ENCODE measurements at regions not wholly inside any gene's neighbourhood (a gene's known extent, or its start where the extent isn't known, plus 50 kb on each side); places are given as distances from the start of the nearest gene placed in this dataset.
A peak's percentile ranks its signal among the peaks of the same experiment; 100 is the strongest.
"Not testable (repeated sequence)": the region's sequence is repeated elsewhere in the genome, so short reads cannot be mapped to it uniquely, and the experiment has no call there.

DNA sequence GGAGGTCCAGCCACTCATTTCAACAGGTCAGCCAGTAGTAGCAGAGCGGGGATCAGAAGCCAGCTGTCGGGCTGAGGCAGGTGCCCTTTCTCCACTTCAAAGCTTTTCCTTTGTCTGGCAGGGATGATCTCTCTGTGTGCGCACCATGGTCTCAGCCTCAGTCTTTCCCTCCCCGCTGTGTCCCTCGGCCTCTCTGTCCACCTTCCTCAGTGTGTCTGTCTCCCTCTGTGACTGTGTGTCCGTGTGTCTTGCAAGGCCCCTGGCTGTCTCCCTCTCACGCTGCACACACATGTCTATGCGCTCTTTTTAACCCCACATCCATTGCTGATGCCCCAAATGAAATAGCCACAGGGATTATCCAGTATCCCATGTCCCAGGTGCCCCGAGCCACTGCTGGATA is 134.0 kb upstream of the ZNF469 start:
- intact Hi-C loops (cut with DNase I) = not testable (repeated sequence)

DNA sequence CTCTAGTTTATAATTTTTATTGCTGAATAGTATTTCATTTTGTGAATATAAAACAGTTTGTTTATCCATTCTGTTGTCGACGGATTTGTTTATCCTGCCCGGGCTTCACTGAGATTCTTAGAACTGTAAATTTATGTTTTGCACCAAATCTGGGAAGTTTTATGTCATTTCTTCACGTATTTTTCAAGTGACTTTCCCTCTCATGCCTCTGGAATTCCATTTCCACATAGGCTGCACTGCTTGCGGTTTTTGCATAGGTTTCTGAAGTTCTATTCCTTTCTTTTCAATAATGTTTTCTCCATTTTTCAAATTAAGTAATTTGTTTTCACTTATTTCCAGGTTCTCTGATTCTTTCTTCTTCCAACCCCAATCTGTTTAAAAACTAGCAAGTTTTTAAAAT is 132.4 kb upstream of the ZNF469 start:
- DNase-seq (ENCODE audit: low spot score); intact Hi-C loops (cut with DNase I); ATAC-seq: not testable (repeated sequence)

More for the DNA sequence above, 134.0 kb upstream of the ZNF469 start:
- DNase-seq (ENCODE audit: low spot score); ATAC-seq: not testable (repeated sequence)

- intact Hi-C loops (cut with DNase I); DNase-seq (ENCODE audit: low spot score); ATAC-seq: not testable (repeated sequence)
These were observed 130.5 kb upstream of the ZNF469 start for GRCh38 chr16:88252057-88252794.

DNA sequence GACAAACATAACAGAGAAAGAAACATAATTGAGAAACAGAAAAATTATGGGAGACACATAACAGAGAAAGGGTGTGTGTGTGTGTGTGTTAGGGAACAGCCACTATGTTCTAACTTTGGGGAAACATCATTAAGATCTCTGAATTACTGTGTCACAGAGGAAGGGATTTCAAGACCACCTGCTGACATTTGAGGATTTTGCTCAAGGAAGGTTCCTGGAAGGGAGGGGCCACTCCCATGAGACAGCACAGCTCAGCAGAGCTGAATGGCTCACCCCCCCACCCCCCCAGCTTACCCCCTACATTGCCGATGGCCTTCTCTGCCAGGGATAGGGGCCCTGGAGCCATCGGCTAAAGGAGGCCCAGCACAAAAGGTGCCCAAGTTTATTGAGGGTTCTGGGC is 124.6 kb upstream of the ZNF469 start:
- intact Hi-C loops (cut with DNase I); DNase-seq (ENCODE audit: low spot score); ATAC-seq: not testable (repeated sequence)

- peak; percentile 29 for ATAC-seq
- peak; percentile 66 for DNase-seq (ENCODE audit: low spot score)
- intact Hi-C loops (cut with DNase I) = not testable (repeated sequence)
These were observed 123.8 kb upstream of the ZNF469 start for GRCh38 chr16:88258764-88259525.

- peak; percentile 49 for DNase-seq (ENCODE audit: low spot score)
- intact Hi-C loops (cut with DNase I); ATAC-seq: not testable (repeated sequence)
These were observed 123.2 kb upstream of the ZNF469 start for GRCh38 chr16:88259538-88259937.

DNA sequence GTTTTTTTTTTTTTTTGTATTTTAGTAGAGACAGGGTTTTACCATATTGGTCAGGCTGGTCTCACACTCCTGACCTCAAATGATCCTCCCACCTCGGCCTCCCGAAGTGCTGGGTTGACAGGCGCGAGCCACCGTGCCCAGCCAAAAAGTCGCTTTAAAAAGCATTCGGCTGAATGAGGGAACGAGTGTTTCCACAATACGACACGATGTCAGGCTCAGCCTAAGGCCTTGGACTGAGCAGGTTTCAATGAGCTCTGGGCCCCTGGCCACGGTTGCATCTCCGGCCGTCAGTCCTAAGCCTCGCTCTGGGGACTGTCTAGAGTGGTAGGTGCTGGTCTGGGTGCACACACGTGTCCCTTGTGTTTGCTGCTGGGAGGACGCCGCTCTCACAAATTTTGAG is 122.6 kb upstream of the ZNF469 start:
- ATAC-seq; intact Hi-C loops (cut with DNase I): not testable (repeated sequence)
- DNase-seq (ENCODE audit: low spot score) = peak; percentile 55

DNA sequence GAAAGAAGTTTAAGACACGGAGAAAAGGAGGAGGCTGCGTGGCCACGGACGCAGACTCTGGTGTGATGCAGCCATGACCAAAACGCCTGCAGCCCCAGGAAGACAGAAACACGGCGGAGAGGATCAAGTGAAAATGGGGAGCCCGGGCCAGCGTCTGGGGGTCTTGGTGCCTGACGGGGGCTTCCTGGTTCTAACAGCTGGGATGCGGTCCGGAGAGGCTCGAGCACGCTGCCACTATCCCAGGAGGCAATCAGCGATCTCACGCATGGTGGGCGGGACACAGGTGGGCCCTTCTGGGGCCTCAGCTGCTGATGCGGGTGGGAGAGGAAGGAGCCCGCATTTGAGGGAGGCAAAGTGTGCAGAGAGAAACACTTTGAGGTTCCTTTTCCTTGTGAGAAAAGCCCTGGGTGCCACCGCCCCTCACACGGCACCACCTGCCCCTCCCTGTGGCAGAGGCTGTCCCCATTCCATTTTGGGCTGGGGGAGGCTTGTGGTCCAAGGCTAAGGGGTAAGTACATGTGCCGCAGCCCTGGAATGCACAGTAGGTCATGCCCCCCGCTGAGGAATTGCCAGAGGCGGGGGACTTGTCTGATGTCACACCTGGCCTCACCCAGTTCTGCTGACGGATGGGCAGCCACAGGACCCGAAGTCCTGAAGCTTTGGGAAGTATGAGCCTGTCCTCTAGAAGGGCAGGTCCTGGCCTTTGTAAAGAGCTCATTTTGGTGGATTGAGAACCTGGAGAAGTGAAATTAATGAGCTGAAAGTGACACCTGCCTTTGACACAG is 121.7 kb upstream of the ZNF469 start:
- intact Hi-C loops (cut with DNase I); ATAC-seq: not testable (repeated sequence)
- DNase-seq (ENCODE audit: low spot score) = peak; percentile 57

DNA sequence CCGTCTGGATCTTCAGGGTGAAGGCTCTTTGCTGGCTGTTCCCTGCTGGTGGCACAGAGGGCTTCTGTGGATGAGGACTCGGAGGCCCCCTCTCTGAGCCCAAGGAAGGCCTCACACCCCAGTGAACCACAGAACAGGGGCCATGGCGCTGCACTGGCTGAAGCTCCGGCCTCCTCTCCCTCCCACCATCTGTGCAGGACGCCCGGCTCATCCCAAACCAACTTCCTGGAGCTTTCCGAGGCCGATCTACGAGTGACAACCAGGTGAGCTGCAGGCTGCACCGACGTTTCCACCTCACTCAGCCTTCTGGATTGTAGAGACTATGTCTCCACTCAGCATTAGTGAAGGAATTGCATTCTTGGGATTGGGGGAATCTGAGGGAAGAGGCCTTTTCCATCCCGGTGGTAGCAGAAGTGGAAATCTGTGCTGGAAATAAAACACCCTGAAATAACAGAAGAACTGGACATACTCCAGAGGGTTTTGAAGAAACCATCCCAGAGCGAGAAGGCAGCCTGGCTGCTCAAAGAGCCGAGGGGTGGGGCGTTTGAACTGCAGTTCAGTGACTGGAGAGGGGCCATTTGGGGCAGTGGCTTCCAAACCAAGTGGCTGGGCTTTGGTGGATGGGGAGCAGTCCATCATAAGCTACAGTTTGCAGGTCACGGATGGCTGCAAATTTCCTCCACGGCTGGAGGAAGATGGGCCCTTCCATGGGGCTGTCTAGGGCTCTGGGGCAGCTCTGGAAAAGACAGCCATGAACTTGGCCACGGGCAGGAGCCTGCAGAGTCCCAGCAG is 120.7 kb upstream of the ZNF469 start:
- DNase-seq (ENCODE audit: low spot score) (peak; percentile 57), ATAC-seq (peak; percentile 10)
- intact Hi-C loops (cut with DNase I) = not testable (repeated sequence)

DNA sequence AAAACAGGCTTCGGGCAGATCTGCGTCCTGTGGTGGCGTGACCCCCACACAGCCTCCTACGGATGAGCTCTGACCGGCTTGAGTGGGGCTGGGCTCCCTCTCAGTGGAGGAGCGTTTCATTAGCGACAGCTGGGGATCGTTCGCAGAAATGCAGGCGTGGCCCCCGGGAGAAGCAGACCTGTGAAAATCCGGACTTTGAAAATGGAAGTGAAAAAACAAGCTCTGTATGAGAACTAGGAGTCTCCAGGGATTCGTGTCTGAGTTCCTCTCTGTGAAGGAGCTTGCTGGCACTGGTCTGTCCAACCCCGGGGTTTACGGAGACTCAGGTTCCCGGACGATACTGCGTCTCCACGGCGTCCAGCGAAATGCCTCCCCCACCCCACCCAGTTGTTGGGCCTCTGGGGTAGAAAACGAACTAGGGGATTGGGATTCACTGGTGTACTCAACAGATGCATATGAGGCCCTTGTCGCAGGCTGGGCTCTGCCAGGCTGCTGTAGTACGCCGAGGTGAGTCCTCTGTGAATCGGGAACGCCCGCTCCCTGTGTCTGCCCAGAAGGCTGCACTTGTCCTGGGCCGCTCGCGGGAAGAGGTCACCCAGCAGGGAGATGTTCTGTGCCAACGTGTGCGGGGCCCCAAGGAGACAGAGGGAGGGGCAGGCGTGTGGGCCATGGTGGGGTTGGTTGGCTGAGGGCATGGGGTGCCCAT is 119.7 kb upstream of the ZNF469 start:
- intact Hi-C loops (cut with DNase I) = not testable (repeated sequence)
- DNase-seq (ENCODE audit: low spot score) (peak; percentile 65), ATAC-seq (peak; percentile 50)

DNA sequence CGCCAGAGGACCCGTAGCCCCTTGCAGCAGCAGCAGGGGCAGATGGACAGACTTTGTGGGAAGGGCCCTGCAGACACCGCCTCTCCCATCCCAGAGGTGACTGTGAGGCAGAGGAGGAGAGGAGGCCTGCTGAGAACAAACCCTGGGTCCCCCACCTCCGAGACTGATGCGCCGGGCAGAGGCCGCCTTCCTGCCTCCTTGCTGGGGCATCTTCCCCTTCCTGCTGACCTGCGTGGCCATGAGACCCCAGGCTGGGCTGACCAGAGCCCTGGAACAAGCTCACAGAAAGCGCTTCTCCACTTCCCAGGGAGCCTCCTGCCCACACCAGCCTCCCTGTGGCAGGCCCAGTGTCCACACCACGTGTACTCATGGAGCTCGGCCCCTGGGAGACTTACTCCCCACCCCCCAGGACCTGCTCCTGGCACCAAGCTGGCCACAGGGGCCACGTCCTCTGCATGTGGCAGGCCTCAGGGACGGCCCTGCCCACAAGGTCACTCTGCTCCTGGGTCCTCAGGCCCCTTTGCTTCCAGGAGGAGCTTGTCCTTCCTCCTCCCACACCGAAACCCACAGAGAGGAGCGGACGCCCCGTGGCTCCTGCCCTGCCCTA is 119.0 kb upstream of the ZNF469 start:
- DNase-seq (ENCODE audit: low spot score); intact Hi-C loops (cut with DNase I); ATAC-seq: not testable (repeated sequence)

GRCh38 chr16:88264641-88265285 is 118.0 kb upstream of the ZNF469 start:
- intact Hi-C loops (cut with DNase I) = no loop called here
- ATAC-seq (peak; percentile 95), DNase-seq (ENCODE audit: low spot score) (peak; percentile 94)

DNA sequence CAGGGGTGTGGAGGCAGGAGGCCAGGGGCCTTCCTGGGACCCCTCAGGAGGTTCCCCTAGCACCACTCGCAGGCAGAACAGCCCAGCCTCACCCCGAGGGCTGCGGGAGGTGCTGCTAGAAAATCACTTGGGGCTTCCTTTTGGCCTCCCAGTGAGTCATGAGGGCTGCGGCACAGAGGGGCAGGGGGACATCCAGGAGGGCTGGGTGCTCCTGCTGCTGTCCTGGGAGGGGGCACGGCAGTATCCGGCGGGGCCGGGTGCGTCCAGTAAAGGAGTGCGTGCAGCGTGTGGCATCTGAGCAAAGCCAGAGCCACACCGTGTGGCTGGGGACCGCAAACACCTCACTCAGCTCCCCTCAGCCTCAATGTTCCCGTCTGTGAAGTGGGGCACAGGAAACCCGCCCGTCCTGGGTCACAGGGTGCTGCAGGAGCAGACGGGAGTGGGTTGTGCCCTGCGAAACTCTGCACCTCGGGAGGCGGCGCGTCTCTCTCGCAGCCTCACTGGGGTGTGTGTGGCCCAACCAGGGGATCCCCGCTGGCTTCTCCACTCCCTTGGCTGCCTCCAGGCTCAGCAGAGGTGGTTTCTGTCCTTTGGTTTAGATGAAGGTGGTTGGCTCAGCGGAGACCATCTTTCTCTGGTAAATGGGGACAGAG is 117.3 kb upstream of the ZNF469 start:
- intact Hi-C loops (cut with DNase I); DNase-seq (ENCODE audit: low spot score); ATAC-seq: not testable (repeated sequence)

- ATAC-seq; DNase-seq (ENCODE audit: low spot score); intact Hi-C loops (cut with DNase I): not testable (repeated sequence)
These were observed 116.7 kb upstream of the ZNF469 start for GRCh38 chr16:88266036-88266435.

- ATAC-seq; intact Hi-C loops (cut with DNase I); DNase-seq (ENCODE audit: low spot score): not testable (repeated sequence)
These were observed 115.7 kb upstream of the ZNF469 start for GRCh38 chr16:88266935-88267551.

Data from sciatic nerve (tissue), 2 donors.